Gastroesophageal sphincter (tissue), 4 donors: ENCODE measurements at regions not wholly inside any gene's neighbourhood (a gene's known extent, or its start where the extent isn't known, plus 50 kb on each side); places are given as distances from the start of the nearest gene placed in this dataset.

Experiments
- ATAC-seq: fragments of 150-250 bp; one replicate; pipeline ENCODE4 v1.9.1; 2016; ENCODE audit warnings: mild to moderate bottlenecking, moderate library complexity
- H3K27ac ChIP-seq, 4 donors: fragments of 200-600 bp; sonication (generic) in 3 of 4; 1 replicate in 3 of 4; 2 replicates in 1 of 4; pipeline ENCODE4 v1.5.1; 2016 to 2019
- H3K27me3 ChIP-seq: fragments of 200-600 bp; sonication (generic); one replicate; pipeline ENCODE4 v1.5.1; 2019
- H3K36me3 ChIP-seq, 2 donors: fragments of 200-600 bp; sonication (generic); one replicate each; pipeline ENCODE4 v1.5.1; 2019; ENCODE audit warnings: control low read depth in 1 of 2
- H3K4me1 ChIP-seq, 3 donors: fragments of 200-600 bp; sonication (generic); 1 replicate in 2 of 3; 2 replicates in 1 of 3; pipeline ENCODE4 v1.5.1; 2016 to 2019; ENCODE audit warnings: control low read depth in 2 of 3
- H3K4me3 ChIP-seq, 2 donors: fragments of 200-600 bp; sonication (generic); one replicate each; pipeline ENCODE4 v1.5.1; 2019; ENCODE audit warnings: mild to moderate bottlenecking in 1 of 2, moderate library complexity in 1 of 2
- H3K9me3 ChIP-seq, 3 donors: fragments of 200-600 bp; sonication (generic); one replicate each; pipeline ENCODE4 v1.5.1; 2017 to 2019; ENCODE audit warnings: control low read depth in 2 of 3
- CTCF ChIP-seq, 4 experiments: fragments of 200-600 bp in 2 of 4; fragments of 450-650 bp in 2 of 4; sonication (generic) in 1 of 4; IDR thresholded peaks; one replicate each; pipeline ENCODE4 v1.5.1; 2017 to 2019; ENCODE audit warnings: antibody characterized with exemption in 4 of 4, mild to moderate bottlenecking in 2 of 4, moderate library complexity in 2 of 4
- EP300 ChIP-seq: sonication (generic); formaldehyde crosslinking; IDR thresholded peaks from one replicate; pipeline ENCODE4 v1.6.1; 2017; ENCODE audit warnings: antibody characterized with exemption, mild to moderate bottlenecking
- POLR2A ChIP-seq, 2 donors: fragments of 450-650 bp; IDR thresholded peaks; one replicate each; pipeline ENCODE4 v1.6.1; 2017; ENCODE audit warnings: antibody characterized with exemption in 2 of 2, mild to moderate bottlenecking in 2 of 2, moderate library complexity in 1 of 2
- POLR2AphosphoS5 ChIP-seq: sonication (generic); formaldehyde crosslinking; IDR thresholded peaks from one replicate; pipeline ENCODE4 v1.6.1; 2017; ENCODE audit warnings: antibody characterized with exemption
- whole genome bisulfite sequencing, 2 donors: methylation state at CpG; one replicate each; pipeline ENCODE4 v1.1.5; 2018; ENCODE audit warnings: low coverage in 1 of 2; 5-methylcytosine and 5-hydroxymethylcytosine counted together

DNA sequence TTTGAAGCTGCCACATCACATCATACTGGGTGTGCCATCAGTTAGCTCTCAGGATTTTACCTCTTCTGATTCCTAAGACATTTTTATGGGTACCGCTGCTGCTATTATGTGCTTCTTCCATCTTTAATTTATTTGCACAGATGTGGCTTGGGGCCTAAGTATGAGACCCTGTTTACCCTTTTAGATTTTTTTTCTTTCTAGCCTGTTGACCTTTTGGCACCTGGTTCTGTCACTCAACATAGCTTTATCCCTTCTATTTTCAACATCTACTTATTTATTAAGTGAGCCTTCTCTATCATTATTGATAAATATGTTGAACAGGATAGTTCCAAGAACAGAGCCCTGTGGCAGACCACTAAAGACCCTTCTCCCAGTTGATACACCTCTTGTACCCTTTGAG is 57.0 kb downstream of the TET3 start:
- no peaks in the 10 kb centered on the region for H3K9me3 ChIP-seq
- H3K4me1 ChIP-seq, result peaks cover 0 to 14% (median 6%) of the 10 kb centered on the region in 3 donors
- 100% methylated on average over 1 of the region's 1 CpG for WGBS, 2 donors

GRCh38 chr2:74042606-74043005 is 57.9 kb downstream of the TET3 start:
- H3K4me1 ChIP-seq, result peaks cover 0 to 6% (median 0%) of the 10 kb centered on the region in 3 donors
- no peaks in the 10 kb centered on the region for H3K9me3 ChIP-seq
- H3K36me3 ChIP-seq, result peaks cover 0 to 17% of the 10 kb centered on the region in 2 donors
- no peaks in the 10 kb centered on the region for H3K27me3 ChIP-seq
- 82 to 100% methylated on average over 2 to 3 of the region's 3 CpGs for WGBS, 2 donors
- no peak for ATAC-seq
- H3K27ac ChIP-seq, result no peak overlapping the region
- H3K4me3 ChIP-seq, result no peak overlapping the region
- TF ChIP-seq CTCF (IDR thresholded peaks at IDR 0.05), result no peak
- no peak for TF ChIP-seq POLR2AphosphoS5
- TF ChIP-seq POLR2A (IDR thresholded peaks at IDR 0.05), result no peak
- no peak for TF ChIP-seq EP300

More for the DNA sequence above, 57.0 kb downstream of the TET3 start:
- no peaks in the 10 kb centered on the region for H3K27me3 ChIP-seq
- H3K36me3 ChIP-seq, result peaks cover 0 to 9% of the 10 kb centered on the region in 2 donors
- no peak overlapping the region for H3K27ac ChIP-seq
- ATAC-seq, result no peak
- H3K4me3 ChIP-seq, result no peak overlapping the region
- TF ChIP-seq EP300 (no peak), POLR2A (IDR thresholded peaks at IDR 0.05) (no peak), POLR2AphosphoS5 (no peak), CTCF (IDR thresholded peaks at IDR 0.05) (no peak)

DNA sequence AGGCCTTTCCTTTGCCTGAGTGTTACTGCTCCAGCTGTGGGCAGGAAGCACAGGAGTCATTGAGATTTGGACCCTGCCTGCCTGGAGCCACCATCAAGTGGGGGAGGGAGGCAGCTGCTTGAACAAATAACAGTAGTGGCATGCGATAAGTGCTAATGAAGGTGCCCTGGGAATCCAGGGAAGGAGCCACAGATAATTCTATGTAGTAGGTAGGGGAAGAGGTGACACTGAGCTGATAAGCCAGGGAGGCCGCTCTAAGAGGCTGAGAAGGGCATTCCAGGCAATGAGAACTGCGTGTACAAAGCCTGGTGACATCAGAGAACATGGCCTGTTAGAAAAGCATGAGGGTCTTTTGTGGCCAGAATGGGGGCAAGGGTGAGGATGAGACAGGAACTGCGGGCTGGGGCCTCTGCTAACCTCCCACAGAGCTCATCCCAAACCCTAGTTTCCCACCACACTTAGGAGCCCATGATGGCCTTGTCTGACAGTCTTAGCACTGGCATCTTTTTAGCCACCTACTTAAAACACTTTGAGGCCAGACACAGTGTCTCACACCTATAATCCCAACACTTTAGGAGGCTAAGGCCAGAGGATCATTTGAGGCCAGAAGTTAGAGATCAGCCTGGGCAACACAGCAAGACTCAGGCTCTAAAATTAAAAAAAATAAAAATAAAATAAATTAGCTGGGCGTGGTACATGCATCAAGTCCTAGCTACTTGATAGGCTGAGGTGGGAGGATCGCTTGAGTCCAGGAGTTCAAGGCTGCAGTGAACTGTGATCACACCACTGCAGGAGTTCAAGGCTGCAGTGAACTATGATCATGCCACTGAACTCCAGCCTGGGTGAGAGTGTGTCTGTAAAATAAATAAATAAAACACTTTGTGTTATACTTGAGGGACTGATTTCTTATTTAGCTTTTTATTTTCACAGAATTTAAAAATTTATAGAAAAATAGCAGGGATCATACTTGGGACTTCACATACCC is 58.9 kb downstream of the TET3 start:
- 94 to 97% methylated on average over 2 to 6 of the region's 6 CpGs for WGBS, 2 donors
- H3K4me1 ChIP-seq, result peaks cover 0 to 6% (median 0%) of the 10 kb centered on the region in 3 donors
- TF ChIP-seq EP300 (no peak), POLR2A (IDR thresholded peaks at IDR 0.05) (no peak), POLR2AphosphoS5 (no peak), CTCF (IDR thresholded peaks at IDR 0.05) (no peak)
- no peak for ATAC-seq
- no peak overlapping the region for H3K27ac ChIP-seq
- H3K27me3 ChIP-seq, result no peaks in the 10 kb centered on the region
- H3K36me3 ChIP-seq, result peaks cover 0 to 28% of the 10 kb centered on the region in 2 donors
- H3K9me3 ChIP-seq, result no peaks in the 10 kb centered on the region
- H3K4me3 ChIP-seq, result no peak overlapping the region

- Histone ChIP-seq H3K27ac (no peak overlapping the region), H3K36me3 (peaks cover 0 to 32% of the 10 kb centered on the region in 2 donors), H3K4me1 (peaks cover 0 to 6% (median 0%) of the 10 kb centered on the region in 3 donors), H3K27me3 (no peaks in the 10 kb centered on the region), H3K4me3 (no peak overlapping the region), H3K9me3 (no peaks in the 10 kb centered on the region)
- WGBS, 2 donors, result 90 to 93% methylated on average over 3 of the region's 3 CpGs
- TF ChIP-seq EP300 (no peak), CTCF (IDR thresholded peaks at IDR 0.05) (no peak), POLR2A (IDR thresholded peaks at IDR 0.05) (no peak), POLR2AphosphoS5 (no peak)
- ATAC-seq, result no peak
These were observed 60.3 kb downstream of the TET3 start for GRCh38 chr2:74044999-74045398.

DNA sequence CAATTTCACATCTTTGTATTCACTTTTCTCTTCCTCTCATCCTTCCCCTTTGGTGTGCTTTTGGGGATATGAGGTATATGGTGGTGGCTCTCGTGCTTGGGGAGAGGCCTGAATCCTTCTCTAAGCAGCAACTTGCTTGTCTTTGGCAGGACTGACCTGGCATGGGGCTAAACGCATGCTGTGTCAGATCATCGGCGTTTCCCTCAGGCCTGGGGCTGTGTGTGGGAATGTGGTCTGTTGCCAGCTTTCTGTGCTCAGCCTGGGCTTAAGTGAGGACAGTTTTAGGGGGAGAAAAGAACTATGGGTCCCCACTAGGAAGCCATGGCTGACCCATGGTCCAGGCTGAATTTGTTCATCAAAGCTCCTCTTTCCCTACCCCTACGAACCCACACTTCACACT is 60.7 kb downstream of the TET3 start:
- no peaks in the 10 kb centered on the region for H3K27me3 ChIP-seq
- TF ChIP-seq POLR2A (IDR thresholded peaks at IDR 0.05), result no peak
- TF ChIP-seq EP300, result no peak
- no peak for TF ChIP-seq POLR2AphosphoS5
- no peak for TF ChIP-seq CTCF (IDR thresholded peaks at IDR 0.05)
- no peak overlapping the region for H3K27ac ChIP-seq
- ATAC-seq, result no peak
- H3K36me3 ChIP-seq, result peaks cover 0 to 32% of the 10 kb centered on the region in 2 donors
- no peaks in the 10 kb centered on the region for H3K9me3 ChIP-seq
- 43 to 63% methylated on average over 1 to 3 of the region's 5 CpGs for WGBS, 2 donors
- H3K4me1 ChIP-seq, result peaks cover 0 to 6% (median 0%) of the 10 kb centered on the region in 3 donors
- no peak overlapping the region for H3K4me3 ChIP-seq
